GM23338 (cell line): ENCODE measurements at regions not wholly inside any gene's neighbourhood (a gene's known extent, or its start where the extent isn't known, plus 50 kb on each side); places are given as distances from the start of the nearest gene placed in this dataset.

ENCODE experiments used
- CREB1 ChIP-seq: fragments of 250-450 bp; sonication (Bioruptor Pico); IDR thresholded peaks from 2 replicates; pipeline ENCODE4 v1.5.0; 2020; ENCODE audit warnings: low read depth, mild to moderate bottlenecking, moderate library complexity
- EZH2 ChIP-seq: fragments of 200-600 bp; sonication (generic); IDR thresholded peaks from one replicate; pipeline ENCODE4 v1.8.0; 2017; ENCODE audit warnings: antibody characterized with exemption, mild to moderate bottlenecking, low read depth; ENCODE audit not compliant: unreplicated experiment
- EZH2phosphoT487 ChIP-seq: fragments of 200-600 bp; sonication (generic); IDR thresholded peaks from one replicate; pipeline ENCODE4 v1.8.1; 2018; ENCODE audit warnings: antibody characterized with exemption; ENCODE audit not compliant: unreplicated experiment
- JUNB ChIP-seq: IDR thresholded peaks from one replicate; pipeline ENCODE4 v1.6.1; 2016; ENCODE audit warnings: antibody characterized with exemption; ENCODE audit not compliant: unreplicated experiment
- POLR2AphosphoS5 ChIP-seq: IDR thresholded peaks from 2 replicates; pipeline ENCODE4 v1.6.1; 2016; ENCODE audit warnings: antibody characterized with exemption, low read depth
- TF ChIP-seq, protein P1 (sequence below), 2 experiments: fragments of 200-600 bp in 1 of 2; sonication (generic) in 1 of 2; conservative IDR thresholded peaks; 2 replicates each; pipeline versions ENCODE4 v1.5.1 to v1.6.1; 2016 to 2017; ENCODE audit warnings: antibody characterized with exemption in 2 of 2, low read depth in 2 of 2, mild to moderate bottlenecking in 2 of 2, moderate library complexity in 1 of 2
- TF ChIP-seq, protein P2 (sequence below): IDR thresholded peaks from one replicate; pipeline ENCODE4 v1.6.1; 2018; ENCODE audit warnings: antibody characterized with exemption; ENCODE audit not compliant: unreplicated experiment
- TF ChIP-seq, protein P3 (sequence below): IDR thresholded peaks from 2 replicates; pipeline ENCODE4 v1.6.1; 2016; ENCODE audit warnings: antibody characterized with exemption

DNA sequence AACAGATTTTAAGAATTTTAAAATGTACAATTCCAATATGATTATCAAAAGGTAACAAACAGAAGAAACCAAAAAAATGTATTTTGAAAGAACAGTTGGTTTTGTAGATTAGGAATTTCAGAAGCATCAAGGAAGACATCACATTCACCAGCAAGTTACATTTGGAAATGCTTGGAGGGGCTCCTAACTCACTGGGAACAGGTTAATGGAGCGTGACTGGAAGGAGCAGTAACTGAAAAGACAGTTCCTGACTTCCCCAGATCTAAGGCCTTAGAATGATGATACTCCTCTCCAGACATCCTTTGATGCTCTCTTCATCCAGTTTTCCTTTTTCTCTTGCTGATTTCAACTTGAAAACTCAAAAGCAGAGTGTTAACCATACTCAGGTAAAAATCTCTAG, 220.0 kb upstream of the EGLN3 start:
- TF ChIP-seq, protein P1, sequence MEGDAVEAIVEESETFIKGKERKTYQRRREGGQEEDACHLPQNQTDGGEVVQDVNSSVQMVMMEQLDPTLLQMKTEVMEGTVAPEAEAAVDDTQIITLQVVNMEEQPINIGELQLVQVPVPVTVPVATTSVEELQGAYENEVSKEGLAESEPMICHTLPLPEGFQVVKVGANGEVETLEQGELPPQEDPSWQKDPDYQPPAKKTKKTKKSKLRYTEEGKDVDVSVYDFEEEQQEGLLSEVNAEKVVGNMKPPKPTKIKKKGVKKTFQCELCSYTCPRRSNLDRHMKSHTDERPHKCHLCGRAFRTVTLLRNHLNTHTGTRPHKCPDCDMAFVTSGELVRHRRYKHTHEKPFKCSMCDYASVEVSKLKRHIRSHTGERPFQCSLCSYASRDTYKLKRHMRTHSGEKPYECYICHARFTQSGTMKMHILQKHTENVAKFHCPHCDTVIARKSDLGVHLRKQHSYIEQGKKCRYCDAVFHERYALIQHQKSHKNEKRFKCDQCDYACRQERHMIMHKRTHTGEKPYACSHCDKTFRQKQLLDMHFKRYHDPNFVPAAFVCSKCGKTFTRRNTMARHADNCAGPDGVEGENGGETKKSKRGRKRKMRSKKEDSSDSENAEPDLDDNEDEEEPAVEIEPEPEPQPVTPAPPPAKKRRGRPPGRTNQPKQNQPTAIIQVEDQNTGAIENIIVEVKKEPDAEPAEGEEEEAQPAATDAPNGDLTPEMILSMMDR (conservative IDR thresholded peaks at IDR 0.05; ENCODE audit: low read depth in 2 of 2) = no peak
- TF ChIP-seq EZH2 = no peak
- no peak for TF ChIP-seq POLR2AphosphoS5
- TF ChIP-seq, protein P2, sequence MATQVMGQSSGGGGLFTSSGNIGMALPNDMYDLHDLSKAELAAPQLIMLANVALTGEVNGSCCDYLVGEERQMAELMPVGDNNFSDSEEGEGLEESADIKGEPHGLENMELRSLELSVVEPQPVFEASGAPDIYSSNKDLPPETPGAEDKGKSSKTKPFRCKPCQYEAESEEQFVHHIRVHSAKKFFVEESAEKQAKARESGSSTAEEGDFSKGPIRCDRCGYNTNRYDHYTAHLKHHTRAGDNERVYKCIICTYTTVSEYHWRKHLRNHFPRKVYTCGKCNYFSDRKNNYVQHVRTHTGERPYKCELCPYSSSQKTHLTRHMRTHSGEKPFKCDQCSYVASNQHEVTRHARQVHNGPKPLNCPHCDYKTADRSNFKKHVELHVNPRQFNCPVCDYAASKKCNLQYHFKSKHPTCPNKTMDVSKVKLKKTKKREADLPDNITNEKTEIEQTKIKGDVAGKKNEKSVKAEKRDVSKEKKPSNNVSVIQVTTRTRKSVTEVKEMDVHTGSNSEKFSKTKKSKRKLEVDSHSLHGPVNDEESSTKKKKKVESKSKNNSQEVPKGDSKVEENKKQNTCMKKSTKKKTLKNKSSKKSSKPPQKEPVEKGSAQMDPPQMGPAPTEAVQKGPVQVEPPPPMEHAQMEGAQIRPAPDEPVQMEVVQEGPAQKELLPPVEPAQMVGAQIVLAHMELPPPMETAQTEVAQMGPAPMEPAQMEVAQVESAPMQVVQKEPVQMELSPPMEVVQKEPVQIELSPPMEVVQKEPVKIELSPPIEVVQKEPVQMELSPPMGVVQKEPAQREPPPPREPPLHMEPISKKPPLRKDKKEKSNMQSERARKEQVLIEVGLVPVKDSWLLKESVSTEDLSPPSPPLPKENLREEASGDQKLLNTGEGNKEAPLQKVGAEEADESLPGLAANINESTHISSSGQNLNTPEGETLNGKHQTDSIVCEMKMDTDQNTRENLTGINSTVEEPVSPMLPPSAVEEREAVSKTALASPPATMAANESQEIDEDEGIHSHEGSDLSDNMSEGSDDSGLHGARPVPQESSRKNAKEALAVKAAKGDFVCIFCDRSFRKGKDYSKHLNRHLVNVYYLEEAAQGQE = no peak
- TF ChIP-seq EZH2phosphoT487 = no peak
- TF ChIP-seq CREB1 (CRISPR knock-in tag) = no peak
- TF ChIP-seq, protein P3, sequence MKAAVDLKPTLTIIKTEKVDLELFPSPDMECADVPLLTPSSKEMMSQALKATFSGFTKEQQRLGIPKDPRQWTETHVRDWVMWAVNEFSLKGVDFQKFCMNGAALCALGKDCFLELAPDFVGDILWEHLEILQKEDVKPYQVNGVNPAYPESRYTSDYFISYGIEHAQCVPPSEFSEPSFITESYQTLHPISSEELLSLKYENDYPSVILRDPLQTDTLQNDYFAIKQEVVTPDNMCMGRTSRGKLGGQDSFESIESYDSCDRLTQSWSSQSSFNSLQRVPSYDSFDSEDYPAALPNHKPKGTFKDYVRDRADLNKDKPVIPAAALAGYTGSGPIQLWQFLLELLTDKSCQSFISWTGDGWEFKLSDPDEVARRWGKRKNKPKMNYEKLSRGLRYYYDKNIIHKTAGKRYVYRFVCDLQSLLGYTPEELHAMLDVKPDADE = no peak
- no peak for TF ChIP-seq JUNB
